HG02884 (cell line): ENCODE measurements at regions not wholly inside any gene's neighbourhood (a gene's known extent, or its start where the extent isn't known, plus 50 kb on each side); places are given as distances from the start of the nearest gene placed in this dataset.
A peak's percentile ranks its signal among the peaks of the same experiment; 100 is the strongest.
"Not testable (repeated sequence)": the region's sequence is repeated elsewhere in the genome, so short reads cannot be mapped to it uniquely, and the experiment has no call there.

Experiments
- ATAC-seq: cut with Tn5 transposase; IDR thresholded peaks from one replicate; pipeline ENCODE4 v1.9.1; 2021; ENCODE audit warnings: mild to moderate bottlenecking, moderate library complexity; ENCODE audit not compliant: unreplicated experiment

DNA sequence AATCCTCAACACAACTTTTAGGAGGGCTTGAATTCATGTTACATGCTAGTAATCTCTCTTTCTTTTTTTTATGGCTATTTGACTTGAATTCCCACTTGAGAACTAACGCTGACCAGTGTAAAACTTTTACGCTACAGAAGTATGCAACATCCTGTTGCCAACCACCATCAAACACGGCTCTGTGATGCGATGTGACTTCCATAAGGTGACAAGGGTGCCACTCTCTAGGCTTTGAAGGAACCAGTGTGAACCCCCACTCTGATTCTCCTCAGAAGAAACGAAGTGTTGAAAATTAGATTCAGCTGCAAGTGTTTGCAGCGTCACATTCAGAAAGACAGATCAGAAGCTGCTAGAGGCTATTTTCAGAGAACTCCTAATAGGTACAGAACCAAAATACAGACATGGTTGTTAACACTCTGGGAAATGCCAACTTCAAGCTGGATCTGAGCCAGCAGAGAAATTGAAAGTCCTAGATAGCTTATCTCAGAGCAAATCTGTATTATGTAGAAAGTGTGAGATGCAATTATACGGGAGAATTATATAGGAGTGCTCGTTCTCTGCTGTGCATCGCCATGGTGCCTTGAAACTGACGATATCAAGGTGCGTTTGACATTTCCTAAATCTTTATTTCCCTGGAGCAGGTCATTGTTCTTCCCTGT, 271.2 kb downstream of the LPIN1 start:
- ATAC-seq: no peak

DNA sequence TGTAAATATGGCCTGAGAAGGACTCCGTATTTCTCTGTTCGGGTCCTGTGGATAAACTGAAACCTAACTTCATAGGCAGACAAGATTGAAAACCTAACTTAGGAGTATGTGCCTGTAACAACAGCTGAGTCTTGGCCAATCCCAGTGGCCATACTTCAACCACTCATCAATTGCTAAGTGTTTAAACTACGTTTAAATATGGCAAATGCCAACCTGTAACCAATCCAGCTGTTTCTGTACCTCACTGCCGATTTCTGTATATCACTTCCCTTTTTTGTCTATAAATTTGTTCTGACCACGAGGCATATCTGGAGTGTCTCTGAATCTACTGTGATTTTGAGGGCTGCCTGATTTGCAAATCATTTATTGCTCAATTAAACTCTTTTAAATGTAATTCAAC, 272.3 kb downstream of the LPIN1 start:
- ATAC-seq: not testable (repeated sequence)

DNA sequence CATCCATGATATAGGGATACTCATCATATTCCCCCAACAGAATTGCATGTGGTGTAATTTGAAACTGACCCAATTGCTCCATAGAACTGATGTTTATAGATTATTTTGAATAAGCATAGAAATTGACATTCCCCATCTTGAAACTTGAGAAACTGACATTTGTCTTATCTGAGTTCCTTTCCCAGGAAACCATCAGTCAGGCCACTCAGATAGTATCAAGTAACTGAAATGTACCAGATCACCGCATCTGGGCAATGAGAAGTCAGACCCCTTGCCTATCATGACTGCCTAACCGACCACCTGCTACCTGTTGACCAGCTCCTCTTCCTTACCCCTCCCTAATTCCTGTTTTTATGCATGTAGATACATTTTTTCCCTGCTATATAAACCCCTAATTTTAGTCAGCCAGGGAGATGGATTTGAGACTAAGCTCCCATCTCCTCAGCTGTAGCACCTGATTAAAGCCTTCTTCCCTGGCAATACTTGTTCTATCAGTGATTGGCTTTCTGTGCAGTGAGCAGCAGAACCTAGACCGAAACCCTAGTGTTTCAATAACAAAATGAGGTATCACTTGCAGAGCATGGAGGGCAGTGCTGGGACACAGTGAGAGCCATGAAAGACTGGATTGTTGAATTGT, 274.5 kb downstream of the LPIN1 start:
- ATAC-seq: no peak

DNA sequence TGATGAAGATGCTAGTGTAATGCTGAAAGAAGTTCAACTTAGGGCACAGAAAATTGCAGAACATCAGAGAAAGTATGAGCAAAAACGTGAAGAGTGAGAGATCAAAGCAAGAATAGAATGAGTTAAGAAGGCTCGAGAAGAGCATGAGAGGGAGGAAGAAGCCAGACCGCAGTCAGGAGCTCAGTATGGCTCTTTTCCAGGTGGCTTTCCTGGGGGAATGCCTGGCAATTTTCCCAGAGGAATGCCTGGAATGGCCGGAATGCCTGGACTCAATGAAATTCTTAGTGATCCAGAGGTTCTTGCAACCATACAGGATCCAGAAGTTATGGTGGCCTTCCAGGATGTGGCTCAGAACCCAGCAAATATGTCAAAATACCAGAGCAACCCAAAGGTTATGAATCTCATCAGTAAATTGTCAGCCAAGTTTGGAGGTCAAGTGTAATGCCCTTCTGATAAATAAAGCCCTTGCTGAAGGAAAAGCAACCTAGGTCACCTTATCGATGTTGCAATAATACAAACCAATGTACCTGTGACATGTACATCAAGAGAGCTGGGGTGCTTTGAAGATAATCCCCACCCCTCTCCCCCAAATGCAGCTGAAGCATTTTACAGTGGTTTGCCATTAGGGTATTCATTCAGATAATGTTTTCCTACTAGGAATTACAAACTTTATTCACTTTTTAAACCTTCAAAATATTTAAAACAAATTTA, 277.9 kb downstream of the LPIN1 start:
- not testable (repeated sequence) for ATAC-seq

DNA sequence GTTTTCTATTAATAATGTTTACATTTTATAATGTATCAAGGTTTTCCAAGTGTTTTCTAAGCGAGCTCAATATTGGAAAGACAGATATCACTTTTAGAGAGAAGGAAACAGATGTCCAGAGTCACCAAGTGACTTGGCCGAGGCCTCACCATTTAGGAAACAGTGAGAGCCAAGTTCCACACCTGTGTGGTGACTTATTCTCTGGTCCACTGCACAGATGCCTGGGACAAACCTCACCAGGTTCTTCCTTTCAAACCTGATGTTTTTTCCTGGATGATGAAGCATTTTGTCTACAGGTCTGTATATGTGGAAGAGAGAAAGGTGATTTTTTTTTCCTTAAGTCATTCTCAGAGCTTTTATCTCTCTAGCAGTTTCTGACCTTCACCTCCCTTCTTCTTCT, 280.7 kb downstream of the LPIN1 start:
- ATAC-seq: no peak

DNA sequence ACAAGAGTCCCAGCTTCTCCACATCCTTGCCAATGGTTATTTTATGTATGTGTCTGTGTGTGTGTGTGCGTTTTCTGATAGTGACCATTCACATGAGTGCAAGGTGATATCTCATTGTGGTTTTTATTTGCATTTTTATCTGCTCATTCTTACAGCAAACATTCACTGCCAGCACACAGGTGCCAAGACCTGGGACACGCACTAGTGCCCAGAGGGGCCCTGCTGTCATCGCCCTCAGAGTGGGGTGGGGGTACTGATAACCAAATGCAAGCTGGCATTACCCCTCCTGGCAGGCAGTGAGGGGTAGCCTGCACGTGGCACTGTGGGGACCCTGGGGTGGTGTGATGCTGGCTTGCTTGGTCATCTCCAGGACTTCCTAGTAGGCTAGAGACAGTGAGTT, 285.4 kb downstream of the LPIN1 start:
- ATAC-seq: no peak

DNA sequence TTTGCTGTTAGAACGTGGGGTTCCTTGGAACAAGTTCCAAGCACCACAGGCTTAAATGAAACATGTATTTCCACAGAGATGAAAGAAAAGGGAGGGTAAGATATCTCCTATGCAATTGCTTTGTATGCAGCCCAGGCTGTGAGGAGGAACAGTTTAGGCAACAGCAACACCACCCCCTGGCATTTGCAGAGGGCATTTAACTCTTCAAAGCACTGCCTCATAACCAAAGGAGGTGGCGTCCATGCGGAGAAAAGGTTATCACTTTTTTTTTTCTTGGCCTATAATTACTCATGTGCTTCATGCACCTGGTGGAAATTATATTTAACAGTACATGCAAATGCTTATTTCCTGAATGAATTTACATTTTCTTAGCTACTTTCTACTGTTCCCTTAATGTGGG, 286.0 kb downstream of the LPIN1 start:
- ATAC-seq: peak; percentile 77

DNA sequence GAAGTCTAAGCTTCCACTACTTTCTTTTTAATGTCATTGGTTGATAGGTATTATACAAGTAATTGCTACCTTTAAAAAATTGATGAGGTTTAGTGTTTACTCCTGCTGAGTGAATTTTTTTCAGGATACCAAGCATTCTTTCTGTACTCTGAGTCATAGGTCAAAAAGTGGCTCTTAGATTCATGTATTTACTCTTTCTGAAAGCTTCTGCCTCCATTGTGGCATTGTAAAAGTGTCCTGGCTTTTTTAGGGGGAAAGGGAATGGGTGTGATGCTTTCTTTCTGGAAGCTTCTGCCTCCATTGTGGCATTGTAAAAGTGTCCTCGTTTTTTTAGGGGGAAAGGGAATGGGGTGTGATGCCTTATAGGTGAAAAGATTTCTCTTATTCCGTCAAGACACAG, 286.5 kb downstream of the LPIN1 start:
- no peak for ATAC-seq

DNA sequence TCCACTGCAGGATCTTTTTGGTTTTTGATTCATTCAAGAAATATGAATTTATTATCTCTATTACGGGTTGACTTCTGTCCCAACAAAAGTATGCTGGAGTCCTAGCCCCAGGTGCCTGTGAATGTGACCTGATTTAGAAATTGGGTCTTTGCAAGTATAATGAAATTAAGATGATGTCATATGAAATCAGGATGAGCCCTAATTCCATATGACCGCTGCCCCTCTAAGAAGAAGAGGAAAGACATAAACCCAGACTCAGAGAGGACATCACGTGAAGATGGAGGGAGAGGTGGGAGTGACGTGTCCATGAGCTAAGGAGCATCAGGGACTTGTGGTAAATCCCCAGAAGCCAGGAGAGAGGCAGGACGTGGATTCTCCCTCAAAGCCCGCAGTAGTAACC, 287.1 kb downstream of the LPIN1 start:
- ATAC-seq: no peak

DNA sequence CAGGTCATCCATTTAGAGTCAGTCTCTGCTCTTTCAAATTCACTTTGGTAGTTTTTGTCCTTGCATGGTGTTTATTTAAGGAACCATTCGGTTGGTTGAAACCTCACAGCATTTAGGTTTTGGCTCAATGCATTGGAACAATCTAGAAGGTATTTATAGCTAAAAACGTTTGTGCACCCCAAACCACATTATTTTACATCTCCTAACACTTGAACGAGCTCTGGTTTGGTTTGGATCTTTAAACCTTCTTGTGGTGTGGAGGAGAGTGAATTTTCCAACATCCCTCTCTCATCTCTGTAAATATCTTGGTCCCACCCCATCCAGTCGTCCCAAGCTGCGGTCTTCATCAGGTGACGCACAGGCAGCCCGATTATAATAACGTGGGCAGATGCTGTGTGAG, 287.9 kb downstream of the LPIN1 start:
- ATAC-seq: no peak

DNA sequence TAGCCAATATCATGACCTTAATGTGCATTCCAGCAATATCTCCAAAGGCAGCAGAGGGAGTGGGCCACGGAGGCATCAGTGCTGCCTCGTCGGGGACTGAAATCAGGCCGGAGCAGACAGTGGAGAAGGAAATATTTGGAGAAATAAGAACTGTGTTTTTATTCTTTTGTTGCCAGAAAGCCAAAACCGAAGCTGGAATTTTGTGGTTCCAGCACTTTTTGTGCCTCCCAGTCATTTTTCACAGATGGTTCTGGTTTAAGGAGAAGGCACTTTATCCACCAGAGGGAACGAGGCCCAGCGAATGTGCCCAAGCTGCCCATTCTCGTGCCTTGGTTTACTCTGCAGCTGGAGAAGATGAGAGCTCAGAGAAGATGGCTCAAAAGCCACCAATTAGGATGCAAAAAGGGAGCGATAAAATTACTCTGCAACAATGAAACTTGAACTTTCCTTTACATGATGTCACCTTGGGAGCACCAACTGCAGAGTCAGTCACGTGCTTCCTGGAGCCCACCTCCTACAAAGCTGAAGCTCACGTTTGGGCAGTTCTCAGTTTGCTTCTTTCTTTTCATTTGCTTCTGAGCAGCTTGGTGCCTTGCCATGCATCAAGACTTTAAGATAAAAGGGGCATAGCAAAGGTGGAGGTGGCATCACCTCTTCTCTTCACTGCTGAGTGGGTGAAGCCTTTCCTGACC, 288.7 kb downstream of the LPIN1 start:
- no peak for ATAC-seq

DNA sequence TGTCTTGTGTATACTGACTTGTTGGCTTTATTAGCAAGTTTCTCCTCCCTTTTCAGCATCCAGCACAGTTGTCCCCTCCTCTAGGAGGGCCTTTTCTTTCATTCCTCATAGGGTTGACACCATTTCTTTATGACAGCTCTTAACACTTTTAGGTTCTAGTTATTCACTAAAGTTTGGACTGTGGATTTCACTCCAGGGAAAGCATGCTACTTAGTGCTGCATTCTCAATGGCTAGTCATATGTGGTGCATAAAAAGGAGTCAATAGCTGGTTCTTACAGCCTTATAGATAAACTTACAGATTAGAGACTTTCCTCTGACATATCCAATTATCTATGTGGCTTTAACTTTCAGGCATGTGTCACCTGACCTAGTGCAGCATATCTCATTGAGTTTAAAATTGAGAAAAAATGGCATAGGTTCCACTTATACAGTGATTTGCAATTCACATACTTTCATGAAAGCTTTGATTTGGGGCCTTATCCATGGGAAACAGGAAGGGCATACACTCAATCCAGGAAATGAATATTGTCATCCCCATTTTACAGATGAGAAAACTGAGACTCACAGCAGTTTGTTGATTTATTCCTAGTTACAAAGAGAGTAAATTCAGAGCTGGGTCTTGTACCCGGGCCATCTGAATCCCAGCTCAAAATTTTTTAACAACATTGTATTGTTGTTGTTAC, 289.7 kb downstream of the LPIN1 start:
- ATAC-seq: no peak

DNA sequence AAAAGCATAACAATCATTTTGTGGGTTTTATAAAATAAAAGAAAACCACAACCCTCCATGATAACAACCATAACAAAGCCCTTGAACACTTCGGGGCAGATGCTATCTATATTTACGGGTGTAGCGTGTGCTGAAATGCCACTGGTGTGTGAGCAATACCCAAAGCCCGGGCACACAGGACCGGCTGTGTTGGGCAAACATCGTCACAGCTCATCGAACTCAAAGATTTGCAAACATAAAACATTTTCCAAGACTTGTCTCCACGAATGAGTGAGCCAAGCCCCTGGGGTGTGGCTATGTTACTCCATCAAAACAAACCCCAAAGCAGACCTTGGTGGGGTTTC, 290.2 kb downstream of the LPIN1 start:
- no peak for ATAC-seq

DNA sequence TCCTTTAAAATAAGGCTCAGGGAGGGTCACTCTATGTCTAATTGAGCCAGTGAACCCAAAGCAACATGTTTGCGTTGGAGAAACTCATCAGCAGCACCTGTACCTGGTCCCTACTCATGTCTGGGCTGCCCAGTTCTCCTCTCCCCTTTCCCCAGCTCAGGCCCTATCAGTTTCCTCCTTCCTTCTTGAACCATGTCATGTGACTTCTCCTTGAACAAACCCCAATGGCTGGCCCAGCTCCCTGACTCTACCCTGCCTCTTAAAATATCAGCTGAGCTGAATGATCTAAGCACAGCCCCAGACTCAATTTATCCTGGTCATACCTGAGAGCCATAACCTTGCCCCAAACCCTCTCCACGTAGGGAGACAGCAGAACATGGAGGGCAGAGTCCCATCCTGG, 290.9 kb downstream of the LPIN1 start:
- no peak for ATAC-seq

DNA sequence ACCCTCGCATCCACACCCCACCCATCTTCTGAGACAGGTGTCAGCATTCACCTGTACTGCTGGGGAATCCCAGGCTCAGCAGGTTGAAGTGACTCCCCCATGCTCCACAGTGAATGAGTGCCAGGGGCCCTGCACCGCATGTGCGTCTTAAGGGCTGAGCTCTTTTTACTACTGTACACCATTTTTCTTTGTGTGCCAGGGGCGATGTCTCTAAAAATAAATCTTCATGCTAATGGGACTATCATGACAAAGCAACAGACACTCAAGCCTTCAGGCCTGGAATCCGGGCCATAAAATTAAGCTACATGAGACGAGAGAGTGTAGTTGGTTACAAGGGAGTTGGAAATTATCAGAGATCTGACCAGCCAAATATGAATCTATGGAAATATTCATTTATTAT, 294.8 kb downstream of the LPIN1 start:
- ATAC-seq: no peak

DNA sequence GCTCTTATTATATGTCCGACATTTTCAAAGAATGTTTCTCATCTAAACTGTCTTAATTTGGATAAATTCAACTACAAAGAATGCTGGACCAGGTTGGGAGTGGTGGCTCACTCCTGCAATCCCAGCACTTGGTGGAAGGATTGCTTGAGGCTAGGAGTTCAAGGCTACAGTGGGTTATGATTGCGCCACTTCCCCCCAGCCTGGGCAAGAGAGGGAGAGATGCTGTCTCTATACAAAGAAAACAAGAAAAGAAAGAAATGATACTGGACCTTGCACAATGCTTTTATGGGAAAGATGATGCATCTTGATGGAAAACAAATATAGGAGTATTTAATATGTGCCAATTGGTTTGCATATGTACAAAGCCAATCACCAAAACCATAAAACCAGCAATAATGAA, 296.7 kb downstream of the LPIN1 start:
- no peak for ATAC-seq

DNA sequence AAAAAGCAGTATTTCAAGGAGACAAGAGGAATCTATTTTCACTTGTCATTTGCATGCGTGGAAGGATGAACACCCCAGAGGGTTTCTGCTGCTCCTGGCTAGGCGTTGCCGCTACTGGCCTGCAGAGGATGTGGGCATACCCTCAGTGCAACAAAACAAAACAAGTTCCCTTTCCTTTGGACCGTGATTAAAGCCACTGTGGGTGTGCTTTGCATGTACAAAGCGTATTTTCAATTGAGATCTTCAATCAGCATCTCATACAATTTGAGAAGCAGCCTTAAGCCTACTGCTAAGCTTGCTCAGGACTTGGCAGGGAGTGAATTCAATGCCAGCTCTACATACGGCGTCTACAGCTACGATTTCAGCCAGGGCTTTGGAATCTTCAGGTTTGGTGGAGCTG, 298.4 kb downstream of the LPIN1 start:
- ATAC-seq: peak; percentile 42

DNA sequence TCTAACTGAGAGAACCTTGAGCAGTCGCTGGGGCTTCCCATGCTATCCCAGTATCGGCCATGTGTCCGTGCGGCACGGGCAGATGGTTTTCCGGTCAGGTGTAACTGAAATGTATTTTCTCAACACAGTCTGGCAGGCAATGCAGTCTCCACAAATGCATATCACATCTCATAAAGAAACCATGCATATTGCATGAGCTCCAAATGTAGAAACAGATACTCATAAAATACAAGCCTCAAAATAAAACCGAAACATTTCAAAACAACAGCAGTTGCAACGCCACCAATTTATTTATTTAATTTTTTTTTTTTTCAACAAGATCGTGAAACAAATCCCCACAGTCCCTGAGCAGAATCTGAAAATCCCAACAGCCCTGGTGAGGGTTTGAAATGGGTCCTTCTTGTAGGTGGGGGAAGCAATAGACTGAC, 299.4 kb downstream of the LPIN1 start:
- peak; percentile 72 for ATAC-seq

DNA sequence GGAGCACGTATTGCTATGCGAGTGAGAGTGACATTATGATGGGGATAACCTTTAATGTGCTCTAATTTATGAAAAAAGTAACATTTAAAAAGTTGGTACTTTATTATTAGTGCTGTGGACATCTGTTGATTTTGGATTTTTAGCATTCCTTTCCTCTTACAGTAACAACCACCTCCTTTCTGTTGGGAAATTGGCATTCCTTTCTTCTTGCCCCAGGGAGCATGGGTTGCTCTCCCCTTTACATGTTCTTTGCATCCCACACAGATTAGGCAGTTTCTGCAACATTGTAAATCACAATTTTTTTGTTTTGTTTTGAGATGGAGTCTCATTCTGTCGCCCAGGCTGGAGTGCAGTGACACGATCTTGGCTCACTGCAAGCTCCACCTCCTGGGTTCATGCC, 300.2 kb downstream of the LPIN1 start:
- no peak for ATAC-seq

DNA sequence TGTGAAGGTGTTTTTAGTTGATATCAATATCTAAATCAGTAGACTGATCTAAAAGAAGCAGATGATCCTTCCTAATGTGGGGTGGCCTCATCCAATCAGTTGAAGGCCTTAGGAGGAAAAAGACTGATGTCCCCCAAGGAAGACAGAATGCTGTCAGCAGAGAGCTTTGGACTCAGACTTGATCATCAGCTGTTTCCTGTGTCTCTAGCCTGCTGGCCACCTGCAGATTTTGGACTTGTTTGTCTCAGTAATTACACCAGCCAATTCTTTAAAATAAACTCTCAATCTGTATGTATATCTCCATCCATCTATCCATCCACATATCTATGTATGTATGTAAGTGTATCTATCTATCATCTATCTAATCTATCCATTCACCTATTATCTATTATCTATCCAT, 301.3 kb downstream of the LPIN1 start:
- no peak for ATAC-seq

DNA sequence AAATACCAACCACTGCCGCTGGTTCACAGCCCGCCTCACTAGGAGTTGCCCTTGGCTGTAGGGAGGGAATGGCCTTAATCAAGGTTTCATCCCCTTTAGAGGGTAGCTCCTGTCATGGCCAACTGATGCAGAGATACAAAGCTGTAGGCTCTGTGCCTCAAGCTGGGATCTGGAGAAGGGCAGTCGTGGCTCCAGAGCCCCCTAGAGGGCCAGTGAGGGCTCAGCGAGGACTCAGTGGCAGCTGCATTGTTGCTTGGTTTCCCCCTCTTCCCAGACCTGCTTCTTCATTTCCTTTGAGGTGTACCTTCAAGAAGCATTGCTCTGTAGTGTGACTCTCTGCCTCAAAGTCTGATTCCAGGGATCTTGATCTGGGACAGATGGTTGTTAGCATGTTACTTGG, 302.1 kb downstream of the LPIN1 start:
- no peak for ATAC-seq
